ENCODE measurements at regions not wholly inside any gene's neighbourhood (a gene's known extent, or its start where the extent isn't known, plus 50 kb on each side); places are given as distances from the start of the nearest gene placed in this dataset.

DNA sequence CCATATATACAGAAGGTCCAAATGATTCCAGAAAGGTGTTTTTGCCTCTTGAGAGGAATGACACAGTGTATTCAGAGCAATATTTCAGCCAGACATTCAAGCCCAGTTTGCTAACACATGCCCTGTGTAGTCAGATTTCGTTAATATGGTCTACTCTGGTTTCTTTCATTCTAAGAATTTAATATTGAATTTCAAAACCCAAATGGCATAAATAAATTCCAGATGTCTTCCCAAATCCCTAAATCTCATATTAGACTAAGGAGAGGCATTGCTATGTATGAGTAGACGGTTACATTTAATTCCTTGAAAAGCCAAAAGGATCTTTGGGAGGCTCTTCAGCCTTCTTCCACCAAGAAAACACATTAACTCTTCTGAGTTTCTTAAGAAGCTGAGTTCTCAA is 66.3 kb upstream of the C1QTNF7 start:
- DNase-seq (ENCODE audit: low read depth), result no peak
- no peak for TF ChIP-seq CTCF (IDR thresholded peaks at IDR 0.05; ENCODE audit: insufficient read depth, low read depth, low read length, missing control alignments)
- H3K4me3 ChIP-seq (ENCODE audit: low read length), result no peak overlapping the region

DNA sequence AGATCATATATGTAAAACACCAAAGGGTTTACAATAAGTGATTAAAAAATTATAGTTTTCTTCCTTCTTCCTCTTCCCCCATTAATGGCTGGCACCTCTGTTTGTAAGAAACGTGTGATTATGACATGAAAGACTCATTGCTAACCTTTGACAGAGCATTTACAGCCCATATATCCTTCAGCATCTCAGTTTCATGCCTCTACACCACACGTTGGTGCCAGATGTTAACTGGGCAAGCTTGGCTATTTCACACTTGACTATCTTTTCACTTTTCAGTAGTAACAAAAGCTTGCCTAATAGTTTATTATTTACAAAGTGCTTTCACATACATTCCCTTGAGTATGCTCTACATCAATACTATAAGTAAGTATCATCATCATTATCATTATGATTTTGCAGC is 65.3 kb upstream of the C1QTNF7 start:
- no peak overlapping the region for H3K4me3 ChIP-seq (ENCODE audit: low read length)
- no peak for TF ChIP-seq CTCF (IDR thresholded peaks at IDR 0.05; ENCODE audit: insufficient read depth, low read depth, low read length, missing control alignments)
- no peak for DNase-seq (ENCODE audit: low read depth)

- no peak for TF ChIP-seq CTCF (IDR thresholded peaks at IDR 0.05; ENCODE audit: insufficient read depth, low read depth, low read length, missing control alignments)
- H3K4me3 ChIP-seq (ENCODE audit: low read length), result no peak overlapping the region
- DNase-seq (ENCODE audit: low read depth), result no peak
Measured at GRCh38 chr4:15364183-15364582, 63.6 kb upstream of the C1QTNF7 start.

- no peak for TF ChIP-seq CTCF (IDR thresholded peaks at IDR 0.05; ENCODE audit: insufficient read depth, low read depth, low read length, missing control alignments)
- H3K4me3 ChIP-seq (ENCODE audit: low read length), result no peak overlapping the region
- no peak for DNase-seq (ENCODE audit: low read depth)
Measured at GRCh38 chr4:15365641-15366040, 62.2 kb upstream of the C1QTNF7 start.

GRCh38 chr4:15366721-15367120 is 61.1 kb upstream of the C1QTNF7 start:
- no peak for TF ChIP-seq CTCF (IDR thresholded peaks at IDR 0.05; ENCODE audit: insufficient read depth, low read depth, low read length, missing control alignments)
- H3K4me3 ChIP-seq (ENCODE audit: low read length), result no peak overlapping the region
- DNase-seq (ENCODE audit: low read depth), result no peak

DNA sequence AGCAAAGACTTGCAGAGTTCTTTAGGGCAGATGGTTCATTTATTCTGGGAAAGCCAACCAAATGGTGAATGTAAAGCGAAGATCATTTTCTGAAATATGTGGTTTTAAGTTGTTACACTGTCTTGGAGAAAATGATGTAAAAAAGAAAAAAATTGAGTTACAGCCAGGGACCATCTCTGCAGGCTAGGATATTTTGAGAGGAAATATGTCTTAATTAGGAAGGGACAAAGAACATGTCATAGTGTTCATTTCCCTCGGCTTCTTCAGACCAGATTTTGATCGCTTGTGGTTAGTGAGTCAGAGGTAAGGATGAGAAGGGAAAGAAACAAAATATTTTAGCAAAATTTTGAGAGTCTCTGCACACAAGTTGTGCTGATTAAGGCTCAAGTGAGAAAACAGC is 59.0 kb upstream of the C1QTNF7 start:
- DNase-seq (ENCODE audit: low read depth), result no peak
- no peak overlapping the region for H3K4me3 ChIP-seq (ENCODE audit: low read length)
- no peak for TF ChIP-seq CTCF (IDR thresholded peaks at IDR 0.05; ENCODE audit: insufficient read depth, low read depth, low read length, missing control alignments)

DNA sequence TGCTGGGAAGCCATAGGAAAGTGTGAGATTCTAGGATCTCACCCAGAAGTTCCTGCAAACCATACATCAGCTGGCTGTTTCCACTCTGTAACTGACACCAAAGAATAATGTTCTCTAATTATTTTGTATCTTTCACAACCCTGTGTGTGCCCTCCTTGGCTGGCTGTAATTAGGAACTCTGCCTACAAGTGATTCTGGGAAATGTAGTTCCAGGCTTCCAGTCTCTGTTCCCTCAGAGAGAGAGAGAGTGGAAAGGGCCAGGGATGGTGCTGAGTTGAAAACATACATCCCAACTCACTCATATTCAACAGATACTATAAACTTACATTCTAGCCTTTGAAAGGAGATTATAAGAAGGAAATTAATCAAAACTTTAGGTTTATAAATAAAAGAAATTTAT is 57.5 kb upstream of the C1QTNF7 start:
- no peak for DNase-seq (ENCODE audit: low read depth)
- no peak for TF ChIP-seq CTCF (IDR thresholded peaks at IDR 0.05; ENCODE audit: insufficient read depth, low read depth, low read length, missing control alignments)
- H3K4me3 ChIP-seq (ENCODE audit: low read length), result no peak overlapping the region

Measured in epithelial cell of esophagus (primary cell).